Peyer's patch (tissue), 4 donors: ENCODE measurements at regions not wholly inside any gene's neighbourhood (a gene's known extent, or its start where the extent isn't known, plus 50 kb on each side); places are given as distances from the start of the nearest gene placed in this dataset.

ENCODE experiments used
- CTCF ChIP-seq, 6 experiments: fragments of 450-650 bp in 4 of 6; fragments of 200-600 bp in 2 of 6; sonication (generic) in 1 of 6; IDR thresholded peaks; one replicate each; pipeline ENCODE4 v1.5.1; 2017 to 2019; ENCODE audit warnings: antibody characterized with exemption in 6 of 6, mild to moderate bottlenecking in 3 of 6, moderate library complexity in 1 of 6
- POLR2A ChIP-seq, 2 donors: fragments of 450-650 bp; IDR thresholded peaks; one replicate each; pipeline ENCODE4 v1.5.1; 2017; ENCODE audit warnings: antibody characterized with exemption in 2 of 2, mild to moderate bottlenecking in 2 of 2, moderate library complexity in 2 of 2

GRCh38 chr10:123509338-123509737 lies 156.8 kb upstream of the GPR26 start:
- TF ChIP-seq CTCF (IDR thresholded peaks at IDR 0.05): no peak
- TF ChIP-seq POLR2A (IDR thresholded peaks at IDR 0.05): no peak
